ENCODE measurements at regions not wholly inside any gene's neighbourhood (a gene's known extent, or its start where the extent isn't known, plus 50 kb on each side); places are given as distances from the start of the nearest gene placed in this dataset.

DNA sequence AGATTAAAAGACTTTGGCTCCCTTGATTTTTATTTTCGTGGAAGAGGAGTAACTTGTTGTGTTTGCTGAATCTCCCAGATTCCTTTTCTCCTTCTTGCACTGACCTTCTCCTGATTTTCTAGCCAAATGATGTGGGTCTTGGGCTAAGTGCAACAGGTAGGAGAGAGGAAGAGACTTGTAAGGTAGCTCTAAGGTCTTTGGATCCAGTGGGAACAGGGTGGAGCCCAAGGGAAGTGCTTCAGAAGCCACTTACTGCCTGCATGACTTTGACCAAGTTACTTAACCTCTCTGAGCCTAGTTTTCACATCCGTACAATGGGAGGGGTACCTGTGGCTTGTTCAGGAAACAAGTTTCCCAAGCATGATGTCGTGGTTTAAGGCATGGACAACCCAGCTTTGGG is 111.3 kb upstream of the IRX3 start:
- TF ChIP-seq, protein P1, sequence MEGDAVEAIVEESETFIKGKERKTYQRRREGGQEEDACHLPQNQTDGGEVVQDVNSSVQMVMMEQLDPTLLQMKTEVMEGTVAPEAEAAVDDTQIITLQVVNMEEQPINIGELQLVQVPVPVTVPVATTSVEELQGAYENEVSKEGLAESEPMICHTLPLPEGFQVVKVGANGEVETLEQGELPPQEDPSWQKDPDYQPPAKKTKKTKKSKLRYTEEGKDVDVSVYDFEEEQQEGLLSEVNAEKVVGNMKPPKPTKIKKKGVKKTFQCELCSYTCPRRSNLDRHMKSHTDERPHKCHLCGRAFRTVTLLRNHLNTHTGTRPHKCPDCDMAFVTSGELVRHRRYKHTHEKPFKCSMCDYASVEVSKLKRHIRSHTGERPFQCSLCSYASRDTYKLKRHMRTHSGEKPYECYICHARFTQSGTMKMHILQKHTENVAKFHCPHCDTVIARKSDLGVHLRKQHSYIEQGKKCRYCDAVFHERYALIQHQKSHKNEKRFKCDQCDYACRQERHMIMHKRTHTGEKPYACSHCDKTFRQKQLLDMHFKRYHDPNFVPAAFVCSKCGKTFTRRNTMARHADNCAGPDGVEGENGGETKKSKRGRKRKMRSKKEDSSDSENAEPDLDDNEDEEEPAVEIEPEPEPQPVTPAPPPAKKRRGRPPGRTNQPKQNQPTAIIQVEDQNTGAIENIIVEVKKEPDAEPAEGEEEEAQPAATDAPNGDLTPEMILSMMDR (IDR thresholded peaks at IDR 0.05) = no peak
- TF ChIP-seq POLR2A (IDR thresholded peaks at IDR 0.05) = no peak
- TF ChIP-seq EP300 (IDR thresholded peaks at IDR 0.05) = no peak

Data from ovary (tissue), 3 donors.